Astrocyte (in vitro differentiated cells and primary cell): ENCODE measurements at regions not wholly inside any gene's neighbourhood (a gene's known extent, or its start where the extent isn't known, plus 50 kb on each side); places are given as distances from the start of the nearest gene placed in this dataset.

Source experiments
- CTCF ChIP-seq: IDR thresholded peaks from 2 replicates; pipeline ENCODE4 v1.5.1; 2011; ENCODE audit warnings: low read depth, mild to moderate bottlenecking, inconsistent platforms, low read length, moderate library complexity; ENCODE audit not compliant: insufficient read depth
- EZH2 ChIP-seq: IDR thresholded peaks from 2 replicates; pipeline ENCODE4 v1.6.1; 2012; ENCODE audit warnings: mild to moderate bottlenecking, low read length, inconsistent platforms; ENCODE audit not compliant: insufficient read depth

- TF ChIP-seq CTCF (no peak), EZH2 (no peak)
These were observed 334.5 kb upstream of the SORCS1 start for GRCh38 chr10:107498983-107499382.
